HG03135 (cell line): ENCODE measurements at regions not wholly inside any gene's neighbourhood (a gene's known extent, or its start where the extent isn't known, plus 50 kb on each side); places are given as distances from the start of the nearest gene placed in this dataset.

Source experiments
- ATAC-seq: cut with Tn5 transposase; IDR thresholded peaks from one replicate; pipeline ENCODE4 v1.9.1; 2021; ENCODE audit warnings: mild to moderate bottlenecking, moderate library complexity; ENCODE audit not compliant: unreplicated experiment

- no peak for ATAC-seq
Observed at GRCh38 chr6:14647357-14647756, 529.8 kb downstream of the CD83 start.

GRCh38 chr6:14652536-14652935 is 535.0 kb downstream of the CD83 start:
- ATAC-seq = no peak

- no peak for ATAC-seq
Observed at GRCh38 chr6:14655201-14656061, 537.9 kb downstream of the CD83 start.

GRCh38 chr6:14656078-14656521 is 538.5 kb downstream of the CD83 start:
- no peak for ATAC-seq

- no peak for ATAC-seq
Observed at GRCh38 chr6:14656649-14657048, 539.1 kb downstream of the CD83 start.

- ATAC-seq = no peak
Observed at GRCh38 chr6:14658030-14658429, 540.5 kb downstream of the CD83 start.

- no peak for ATAC-seq
Observed at GRCh38 chr6:14658886-14659561, 541.5 kb downstream of the CD83 start.

- no peak for ATAC-seq
Observed at GRCh38 chr6:14659841-14660240, 542.3 kb downstream of the CD83 start.

- peak; percentile 56 for ATAC-seq
Observed at GRCh38 chr6:14660806-14661579, 543.4 kb downstream of the CD83 start.

- ATAC-seq = no peak
Observed at GRCh38 chr6:14661691-14662090, 544.1 kb downstream of the CD83 start.

- peak; percentile 50 for ATAC-seq
Observed at GRCh38 chr6:14664112-14664601, 546.6 kb downstream of the CD83 start.

GRCh38 chr6:14664621-14665315 is 547.2 kb downstream of the CD83 start:
- ATAC-seq = no peak

- no peak for ATAC-seq
Observed at GRCh38 chr6:14665827-14666724, 548.5 kb downstream of the CD83 start.

- no peak for ATAC-seq
Observed at GRCh38 chr6:14670806-14671205, 553.2 kb downstream of the CD83 start.

GRCh38 chr6:14671261-14671681 is 553.7 kb downstream of the CD83 start:
- ATAC-seq = no peak

GRCh38 chr6:14671937-14672336 is 554.4 kb downstream of the CD83 start:
- ATAC-seq = no peak

- ATAC-seq = no peak
Observed at GRCh38 chr6:14673201-14673600, 555.6 kb downstream of the CD83 start.

- no peak for ATAC-seq
Observed at GRCh38 chr6:14674458-14674857, 556.9 kb downstream of the CD83 start.

- no peak for ATAC-seq
Observed at GRCh38 chr6:14674867-14675648, 557.5 kb downstream of the CD83 start.
